HCT116 (cell line): ENCODE measurements at regions not wholly inside any gene's neighbourhood (a gene's known extent, or its start where the extent isn't known, plus 50 kb on each side); places are given as distances from the start of the nearest gene placed in this dataset.

Experiments used
- ATAC-seq: fragments of 200-7000 bp; cut with Tn5 transposase; 2 replicates; pipeline ENCODE4 v1.9.1; 2020; ENCODE audit warnings: mild to moderate bottlenecking, moderate library complexity
- BruUV-seq: library from RNA; stranded (reverse); fragments of 400-500 nt; replicated peaks from 2 replicates; lab custom pipeline; 2021; lab: Mats Ljungman, UMichigan
- CTCF ChIA-PET: fragments of 300-600 bp; sonication (Branson Sonifier 250); formaldehyde crosslinking; loops from one replicate; lab custom pipeline; 2021; ENCODE audit warnings: antibody characterized with exemption; lab: Charles Lee
- POLR2A ChIA-PET: fragments of 300-600, 350-600 bp; sonication (Branson Sonifier 250); formaldehyde crosslinking; loops from one replicate; lab custom pipeline; 2021; ENCODE audit warnings: antibody characterized with exemption; lab: Charles Lee
- RAD21 ChIA-PET, 2 experiments: fragments of 300-600 bp; sonication (Branson Sonifier 250); formaldehyde crosslinking; loops; one replicate each; lab custom pipeline; 2023; ENCODE audit warnings: low total read pairs in 2 of 2; ENCODE audit not compliant: uncharacterized antibody in 2 of 2, unreplicated experiment in 2 of 2, low non-redundant PET in 1 of 2; lab: Charles Lee
- DNase-seq: peaks from one replicate; pipeline ENCODE4 v3.0.0-alpha.2; 2010; ENCODE audit warnings: low read depth, low spot score
- H2AFZ ChIP-seq: fragments of 200-600 bp; shearing (Covaris generic), sonication (generic); 2 replicates; pipeline ENCODE4 v1.6.1; 2017; ENCODE audit warnings: low read depth, mixed run types, mixed read lengths, antibody characterized with exemption, low read length; ENCODE audit not compliant: poor library complexity, severe bottlenecking
- H3K27ac ChIP-seq: 2 replicates; pipeline ENCODE4 v1.5.1; 2012; ENCODE audit warnings: low read depth, low read length
- H3K27me3 ChIP-seq: fragments of 200-600 bp; sonication (generic); 2 replicates; pipeline ENCODE4 v1.6.1; 2016; ENCODE audit warnings: mixed run types, low read length, mixed read lengths; ENCODE audit not compliant: insufficient read depth
- H3K36me3 ChIP-seq, 2 experiments: fragments of 200-500 bp in 1 of 2; fragments of 200-600 bp in 1 of 2; sonication (Bioruptor generic) in 1 of 2; sonication (generic) in 1 of 2; 2 replicates each; pipeline versions ENCODE4 v1.5.1 to v1.6.1; 2014 to 2016; ENCODE audit warnings: low read length in 2 of 2, inconsistent platforms in 1 of 2, mixed read lengths in 1 of 2, mixed run types in 1 of 2; ENCODE audit not compliant: insufficient read depth in 2 of 2, control insufficient read depth in 1 of 2
- H3K4me1 ChIP-seq, 2 experiments: fragments of 200-600 bp in 1 of 2; sonication (generic) in 1 of 2; 2 replicates each; pipeline versions ENCODE4 v1.5.1 to v1.6.1; 2012 to 2017; ENCODE audit warnings: low read length in 2 of 2, inconsistent platforms in 1 of 2, mild to moderate bottlenecking in 1 of 2, mixed read lengths in 1 of 2, mixed run types in 1 of 2, moderate library complexity in 1 of 2; ENCODE audit not compliant: insufficient read depth in 2 of 2, control insufficient read depth in 1 of 2
- H3K4me2 ChIP-seq: fragments of 200-600 bp; sonication (generic); 2 replicates; pipeline ENCODE4 v1.6.1; 2017; ENCODE audit warnings: mixed run types, low read length, mixed read lengths
- H3K4me3 ChIP-seq, 2 experiments: fragments of 200-600 bp in 1 of 2; sonication (generic) in 1 of 2; replicated peaks in 1 of 2; 2 replicates each; pipeline ENCODE4 v1.5.1; 2011 to 2016; ENCODE audit warnings: low read length in 2 of 2, control low read depth in 1 of 2, low read depth in 1 of 2, mild to moderate bottlenecking in 1 of 2, mixed read lengths in 1 of 2, mixed run types in 1 of 2
- H3K79me2 ChIP-seq: fragments of 200-600 bp; sonication (generic); 2 replicates; pipeline ENCODE4 v1.6.1; 2017; ENCODE audit warnings: mild to moderate bottlenecking, mixed run types, low read length, moderate library complexity, mixed read lengths; ENCODE audit not compliant: insufficient read depth
- H3K9ac ChIP-seq: fragments of 200-600 bp; sonication (generic); 2 replicates; pipeline ENCODE4 v1.6.1; 2016; ENCODE audit warnings: low read length, mixed read lengths
- H3K9me2 ChIP-seq: fragments of 200-600 bp; sonication (generic), shearing (Covaris generic); 2 replicates; pipeline ENCODE4 v1.6.1; 2017; ENCODE audit warnings: mixed run types, mild to moderate bottlenecking, moderate library complexity; ENCODE audit not compliant: insufficient read depth
- H3K9me3 ChIP-seq, 2 experiments: fragments of 200-500 bp in 1 of 2; fragments of 200-600 bp in 1 of 2; sonication (Bioruptor generic) in 1 of 2; sonication (generic) in 1 of 2; 2 replicates each; pipeline ENCODE4 v1.6.1; 2014 to 2017; ENCODE audit warnings: low read length in 2 of 2, mixed read lengths in 2 of 2, inconsistent platforms in 1 of 2, low read depth in 1 of 2, mild to moderate bottlenecking in 1 of 2, mixed run types in 1 of 2, moderate library complexity in 1 of 2; ENCODE audit not compliant: control insufficient read depth in 1 of 2, insufficient read depth in 1 of 2
- H4K20me1 ChIP-seq: fragments of 200-600 bp; sonication (generic), shearing (Covaris generic); 2 replicates; pipeline ENCODE4 v1.6.1; 2017; ENCODE audit warnings: mixed run types, mild to moderate bottlenecking, moderate library complexity; ENCODE audit not compliant: insufficient read depth
- CBX3 ChIP-seq: IDR thresholded peaks from 2 replicates; pipeline ENCODE4 v1.6.1; 2012; ENCODE audit warnings: low read depth
- EZH2 ChIP-seq: fragments of 200-600 bp; sonication (generic); IDR thresholded peaks from 2 replicates; pipeline ENCODE4 v1.6.1; 2017; ENCODE audit warnings: antibody characterized with exemption, mixed run types
- EZH2phosphoT487 ChIP-seq: fragments of 200-600 bp; IDR thresholded peaks from 2 replicates; pipeline ENCODE4 v1.6.1; 2018; ENCODE audit warnings: antibody characterized with exemption, borderline replicate concordance
- JUND ChIP-seq: IDR thresholded peaks from 2 replicates; pipeline ENCODE4 v1.6.1; 2012
- POLR2AphosphoS5 ChIP-seq: IDR thresholded peaks from 2 replicates; pipeline ENCODE4 v1.6.1; 2011; ENCODE audit warnings: mild to moderate bottlenecking, low read depth, low read length, moderate library complexity
- RAD21 ChIP-seq: IDR thresholded peaks from 2 replicates; pipeline ENCODE4 v1.6.1; 2012; ENCODE audit warnings: low read depth, mild to moderate bottlenecking
- SRF ChIP-seq: IDR thresholded peaks from 2 replicates; pipeline ENCODE4 v1.6.1; 2012; ENCODE audit warnings: low read depth
- YY1 ChIP-seq: IDR thresholded peaks from 2 replicates; pipeline ENCODE4 v1.6.1; 2011; ENCODE audit warnings: low read length, low read depth, moderate library complexity, mild to moderate bottlenecking; ENCODE audit not compliant: insufficient replicate concordance; ENCODE audit errors: extremely low read depth
- ZBTB33 ChIP-seq: IDR thresholded peaks from 2 replicates; pipeline ENCODE4 v1.6.1; 2011; ENCODE audit warnings: mild to moderate bottlenecking, low read length, moderate library complexity; ENCODE audit not compliant: insufficient replicate concordance; ENCODE audit errors: extremely low read depth
- ZFX ChIP-seq: fragments of 450-650 bp; IDR thresholded peaks from 2 replicates; pipeline ENCODE4 v1.6.1; 2017
- ZNF274 ChIP-seq: fragments of 200-500 bp; sonication (Bioruptor generic); IDR thresholded peaks from 2 replicates; pipeline ENCODE4 v1.6.1; 2014; ENCODE audit warnings: mild to moderate bottlenecking, low read depth, low read length, inconsistent platforms
- intact Hi-C: fragments of 100-400 bp; cut with micrococcal nuclease; formaldehyde crosslinking; loops from 2 replicates; pipeline ENCODE4 v1.10.0; 2022
- TF ChIP-seq, protein P1 (sequence below): IDR thresholded peaks from 2 replicates; pipeline ENCODE4 v1.6.1; 2012
- TF ChIP-seq, protein P2 (sequence below): IDR thresholded peaks from 2 replicates; pipeline ENCODE4 v1.6.1; 2012; ENCODE audit warnings: low read depth

- H3K36me3 ChIP-seq: no peaks in the 10 kb centered on the region
- no peaks in the 10 kb centered on the region for H3K9me2 ChIP-seq
- H4K20me1 ChIP-seq: no peaks in the 10 kb centered on the region
- H3K27ac ChIP-seq: no peak overlapping the region
- no TSS peak for BruUV-seq
- H3K4me2 ChIP-seq: no peak overlapping the region
- intact Hi-C loops: no loop called here
- H2AFZ ChIP-seq: no peak overlapping the region
- H3K9ac ChIP-seq: no peak overlapping the region
- POLR2A ChIA-PET: no interaction called here
- DNase-seq: no peak
- no peaks in the 10 kb centered on the region for H3K27me3 ChIP-seq
- peaks cover 0 to 12% of the 10 kb centered on the region in 2 experiments; a peak in 2 of 4 replicates for H3K9me3 ChIP-seq
- no peaks in the 10 kb centered on the region for H3K79me2 ChIP-seq
- RAD21 ChIA-PET: no interaction called here
- CTCF ChIA-PET: no interaction called here
- no peak for ATAC-seq
- no peak overlapping the region for H3K4me3 ChIP-seq
- TF ChIP-seq POLR2AphosphoS5 (no peak), ZBTB33 (no peak), RAD21 (no peak)
- H3K4me1 ChIP-seq: no peaks in the 10 kb centered on the region
Measured at GRCh38 chr10:56258378-56258777, 102.7 kb downstream of the ZWINT start.

GRCh38 chr10:56255298-56255697, 105.8 kb downstream of the ZWINT start:
- DNase-seq (no peak), ATAC-seq (no peak)
- Histone ChIP-seq H3K4me2 (no peak overlapping the region), H3K4me3 (no peak overlapping the region), H3K4me1 (no peaks in the 10 kb centered on the region), H3K27me3 (no peaks in the 10 kb centered on the region), H3K9ac (no peak overlapping the region), H3K36me3 (no peaks in the 10 kb centered on the region), H3K9me3 (peaks cover 0 to 17% of the 10 kb centered on the region in 2 experiments; a peak in 2 of 4 replicates), H3K27ac (no peak overlapping the region), H4K20me1 (no peaks in the 10 kb centered on the region), H3K9me2 (no peaks in the 10 kb centered on the region), H2AFZ (no peak overlapping the region), H3K79me2 (no peaks in the 10 kb centered on the region)
- intact Hi-C loops: no loop called here
- no peak for TF ChIP-seq SRF
- TF ChIP-seq YY1: no peak
- TF ChIP-seq JUND: no peak
- TF ChIP-seq ZFX: no peak
- no peak for TF ChIP-seq EZH2phosphoT487
- TF ChIP-seq, protein P1, sequence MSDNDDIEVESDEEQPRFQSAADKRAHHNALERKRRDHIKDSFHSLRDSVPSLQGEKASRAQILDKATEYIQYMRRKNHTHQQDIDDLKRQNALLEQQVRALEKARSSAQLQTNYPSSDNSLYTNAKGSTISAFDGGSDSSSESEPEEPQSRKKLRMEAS: no peak
- TF ChIP-seq EZH2: no peak
- TF ChIP-seq CBX3: no peak
- TF ChIP-seq ZBTB33: no peak
- TF ChIP-seq ZNF274: no peak
- TF ChIP-seq, protein P2, sequence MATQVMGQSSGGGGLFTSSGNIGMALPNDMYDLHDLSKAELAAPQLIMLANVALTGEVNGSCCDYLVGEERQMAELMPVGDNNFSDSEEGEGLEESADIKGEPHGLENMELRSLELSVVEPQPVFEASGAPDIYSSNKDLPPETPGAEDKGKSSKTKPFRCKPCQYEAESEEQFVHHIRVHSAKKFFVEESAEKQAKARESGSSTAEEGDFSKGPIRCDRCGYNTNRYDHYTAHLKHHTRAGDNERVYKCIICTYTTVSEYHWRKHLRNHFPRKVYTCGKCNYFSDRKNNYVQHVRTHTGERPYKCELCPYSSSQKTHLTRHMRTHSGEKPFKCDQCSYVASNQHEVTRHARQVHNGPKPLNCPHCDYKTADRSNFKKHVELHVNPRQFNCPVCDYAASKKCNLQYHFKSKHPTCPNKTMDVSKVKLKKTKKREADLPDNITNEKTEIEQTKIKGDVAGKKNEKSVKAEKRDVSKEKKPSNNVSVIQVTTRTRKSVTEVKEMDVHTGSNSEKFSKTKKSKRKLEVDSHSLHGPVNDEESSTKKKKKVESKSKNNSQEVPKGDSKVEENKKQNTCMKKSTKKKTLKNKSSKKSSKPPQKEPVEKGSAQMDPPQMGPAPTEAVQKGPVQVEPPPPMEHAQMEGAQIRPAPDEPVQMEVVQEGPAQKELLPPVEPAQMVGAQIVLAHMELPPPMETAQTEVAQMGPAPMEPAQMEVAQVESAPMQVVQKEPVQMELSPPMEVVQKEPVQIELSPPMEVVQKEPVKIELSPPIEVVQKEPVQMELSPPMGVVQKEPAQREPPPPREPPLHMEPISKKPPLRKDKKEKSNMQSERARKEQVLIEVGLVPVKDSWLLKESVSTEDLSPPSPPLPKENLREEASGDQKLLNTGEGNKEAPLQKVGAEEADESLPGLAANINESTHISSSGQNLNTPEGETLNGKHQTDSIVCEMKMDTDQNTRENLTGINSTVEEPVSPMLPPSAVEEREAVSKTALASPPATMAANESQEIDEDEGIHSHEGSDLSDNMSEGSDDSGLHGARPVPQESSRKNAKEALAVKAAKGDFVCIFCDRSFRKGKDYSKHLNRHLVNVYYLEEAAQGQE: no peak
- ChIA-PET CTCF (no interaction called here), RAD21 (no interaction called here), POLR2A (no interaction called here)
- BruUV-seq: no TSS peak
